GM23338 (cell line): ENCODE measurements at regions not wholly inside any gene's neighbourhood (a gene's known extent, or its start where the extent isn't known, plus 50 kb on each side); places are given as distances from the start of the nearest gene placed in this dataset.

Experiments
- EZH2 ChIP-seq: fragments of 200-600 bp; sonication (generic); IDR thresholded peaks from one replicate; pipeline ENCODE4 v1.8.0; 2017; ENCODE audit warnings: antibody characterized with exemption, mild to moderate bottlenecking, low read depth; ENCODE audit not compliant: unreplicated experiment
- EZH2phosphoT487 ChIP-seq: fragments of 200-600 bp; sonication (generic); IDR thresholded peaks from one replicate; pipeline ENCODE4 v1.8.1; 2018; ENCODE audit warnings: antibody characterized with exemption; ENCODE audit not compliant: unreplicated experiment
- JUNB ChIP-seq: IDR thresholded peaks from one replicate; pipeline ENCODE4 v1.6.1; 2016; ENCODE audit warnings: antibody characterized with exemption; ENCODE audit not compliant: unreplicated experiment
- NANOG ChIP-seq: IDR thresholded peaks from 2 replicates; pipeline ENCODE4 v1.6.1; 2016; ENCODE audit warnings: antibody characterized with exemption, borderline replicate concordance
- POLR2AphosphoS5 ChIP-seq: IDR thresholded peaks from 2 replicates; pipeline ENCODE4 v1.6.1; 2016; ENCODE audit warnings: antibody characterized with exemption, low read depth
- STAT1 ChIP-seq: IDR thresholded peaks from one replicate; pipeline ENCODE4 v1.6.1; 2016; ENCODE audit warnings: antibody characterized with exemption; ENCODE audit not compliant: unreplicated experiment
- ZNF114 ChIP-seq: fragments of 250-450 bp; sonication (Bioruptor Pico); IDR thresholded peaks from 2 replicates; pipeline ENCODE4 v1.5.0; 2020; ENCODE audit warnings: mild to moderate bottlenecking, moderate library complexity
- ZNF331 ChIP-seq: fragments of 250-450 bp; sonication (Bioruptor Pico); IDR thresholded peaks from 2 replicates; pipeline ENCODE4 v1.5.0; 2020; ENCODE audit warnings: low read depth, mild to moderate bottlenecking, moderate library complexity
- TF ChIP-seq, protein P1 (sequence below), 2 experiments: fragments of 200-600 bp in 1 of 2; sonication (generic) in 1 of 2; conservative IDR thresholded peaks; 2 replicates each; pipeline versions ENCODE4 v1.5.1 to v1.6.1; 2016 to 2017; ENCODE audit warnings: antibody characterized with exemption in 2 of 2, low read depth in 2 of 2, mild to moderate bottlenecking in 2 of 2, moderate library complexity in 1 of 2
- TF ChIP-seq, protein P2 (sequence below): IDR thresholded peaks from one replicate; pipeline ENCODE4 v1.6.1; 2018; ENCODE audit warnings: antibody characterized with exemption; ENCODE audit not compliant: unreplicated experiment
- TF ChIP-seq, protein P3 (sequence below): IDR thresholded peaks from 2 replicates; pipeline ENCODE4 v1.6.1; 2016; ENCODE audit warnings: antibody characterized with exemption

DNA sequence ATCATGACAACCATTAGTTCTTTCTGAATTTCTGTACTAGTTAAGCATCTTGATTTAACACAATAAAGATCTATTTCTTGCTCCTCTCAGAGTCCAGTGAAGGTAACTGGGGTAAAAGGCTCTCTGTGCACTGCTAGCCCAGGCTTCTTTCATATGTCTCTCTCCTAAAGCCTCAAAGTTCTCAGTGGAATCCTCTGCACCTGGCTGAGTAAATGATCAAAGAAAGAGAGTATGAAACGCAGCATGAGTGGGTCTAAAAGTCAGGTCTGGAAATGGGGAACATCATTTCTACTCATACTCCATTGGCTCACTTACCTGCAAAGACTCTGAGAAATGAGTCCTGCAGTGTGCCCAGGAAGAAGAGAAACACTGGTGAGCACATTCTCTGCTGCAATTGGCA is 418.5 kb downstream of the PTPRC start:
- TF ChIP-seq ZNF114 (CRISPR knock-in tag) = no peak
- no peak for TF ChIP-seq EZH2
- TF ChIP-seq, protein P1, sequence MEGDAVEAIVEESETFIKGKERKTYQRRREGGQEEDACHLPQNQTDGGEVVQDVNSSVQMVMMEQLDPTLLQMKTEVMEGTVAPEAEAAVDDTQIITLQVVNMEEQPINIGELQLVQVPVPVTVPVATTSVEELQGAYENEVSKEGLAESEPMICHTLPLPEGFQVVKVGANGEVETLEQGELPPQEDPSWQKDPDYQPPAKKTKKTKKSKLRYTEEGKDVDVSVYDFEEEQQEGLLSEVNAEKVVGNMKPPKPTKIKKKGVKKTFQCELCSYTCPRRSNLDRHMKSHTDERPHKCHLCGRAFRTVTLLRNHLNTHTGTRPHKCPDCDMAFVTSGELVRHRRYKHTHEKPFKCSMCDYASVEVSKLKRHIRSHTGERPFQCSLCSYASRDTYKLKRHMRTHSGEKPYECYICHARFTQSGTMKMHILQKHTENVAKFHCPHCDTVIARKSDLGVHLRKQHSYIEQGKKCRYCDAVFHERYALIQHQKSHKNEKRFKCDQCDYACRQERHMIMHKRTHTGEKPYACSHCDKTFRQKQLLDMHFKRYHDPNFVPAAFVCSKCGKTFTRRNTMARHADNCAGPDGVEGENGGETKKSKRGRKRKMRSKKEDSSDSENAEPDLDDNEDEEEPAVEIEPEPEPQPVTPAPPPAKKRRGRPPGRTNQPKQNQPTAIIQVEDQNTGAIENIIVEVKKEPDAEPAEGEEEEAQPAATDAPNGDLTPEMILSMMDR (conservative IDR thresholded peaks at IDR 0.05; ENCODE audit: low read depth in 2 of 2) = no peak
- no peak for TF ChIP-seq EZH2phosphoT487
- TF ChIP-seq POLR2AphosphoS5 = no peak
- TF ChIP-seq, protein P2, sequence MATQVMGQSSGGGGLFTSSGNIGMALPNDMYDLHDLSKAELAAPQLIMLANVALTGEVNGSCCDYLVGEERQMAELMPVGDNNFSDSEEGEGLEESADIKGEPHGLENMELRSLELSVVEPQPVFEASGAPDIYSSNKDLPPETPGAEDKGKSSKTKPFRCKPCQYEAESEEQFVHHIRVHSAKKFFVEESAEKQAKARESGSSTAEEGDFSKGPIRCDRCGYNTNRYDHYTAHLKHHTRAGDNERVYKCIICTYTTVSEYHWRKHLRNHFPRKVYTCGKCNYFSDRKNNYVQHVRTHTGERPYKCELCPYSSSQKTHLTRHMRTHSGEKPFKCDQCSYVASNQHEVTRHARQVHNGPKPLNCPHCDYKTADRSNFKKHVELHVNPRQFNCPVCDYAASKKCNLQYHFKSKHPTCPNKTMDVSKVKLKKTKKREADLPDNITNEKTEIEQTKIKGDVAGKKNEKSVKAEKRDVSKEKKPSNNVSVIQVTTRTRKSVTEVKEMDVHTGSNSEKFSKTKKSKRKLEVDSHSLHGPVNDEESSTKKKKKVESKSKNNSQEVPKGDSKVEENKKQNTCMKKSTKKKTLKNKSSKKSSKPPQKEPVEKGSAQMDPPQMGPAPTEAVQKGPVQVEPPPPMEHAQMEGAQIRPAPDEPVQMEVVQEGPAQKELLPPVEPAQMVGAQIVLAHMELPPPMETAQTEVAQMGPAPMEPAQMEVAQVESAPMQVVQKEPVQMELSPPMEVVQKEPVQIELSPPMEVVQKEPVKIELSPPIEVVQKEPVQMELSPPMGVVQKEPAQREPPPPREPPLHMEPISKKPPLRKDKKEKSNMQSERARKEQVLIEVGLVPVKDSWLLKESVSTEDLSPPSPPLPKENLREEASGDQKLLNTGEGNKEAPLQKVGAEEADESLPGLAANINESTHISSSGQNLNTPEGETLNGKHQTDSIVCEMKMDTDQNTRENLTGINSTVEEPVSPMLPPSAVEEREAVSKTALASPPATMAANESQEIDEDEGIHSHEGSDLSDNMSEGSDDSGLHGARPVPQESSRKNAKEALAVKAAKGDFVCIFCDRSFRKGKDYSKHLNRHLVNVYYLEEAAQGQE = no peak
- no peak for TF ChIP-seq NANOG
- TF ChIP-seq JUNB = no peak
- TF ChIP-seq ZNF331 (CRISPR knock-in tag) = no peak
- TF ChIP-seq, protein P3, sequence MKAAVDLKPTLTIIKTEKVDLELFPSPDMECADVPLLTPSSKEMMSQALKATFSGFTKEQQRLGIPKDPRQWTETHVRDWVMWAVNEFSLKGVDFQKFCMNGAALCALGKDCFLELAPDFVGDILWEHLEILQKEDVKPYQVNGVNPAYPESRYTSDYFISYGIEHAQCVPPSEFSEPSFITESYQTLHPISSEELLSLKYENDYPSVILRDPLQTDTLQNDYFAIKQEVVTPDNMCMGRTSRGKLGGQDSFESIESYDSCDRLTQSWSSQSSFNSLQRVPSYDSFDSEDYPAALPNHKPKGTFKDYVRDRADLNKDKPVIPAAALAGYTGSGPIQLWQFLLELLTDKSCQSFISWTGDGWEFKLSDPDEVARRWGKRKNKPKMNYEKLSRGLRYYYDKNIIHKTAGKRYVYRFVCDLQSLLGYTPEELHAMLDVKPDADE = no peak
- no peak for TF ChIP-seq STAT1
